Tibial nerve (tissue), 4 donors: ENCODE measurements at regions not wholly inside any gene's neighbourhood (a gene's known extent, or its start where the extent isn't known, plus 50 kb on each side); places are given as distances from the start of the nearest gene placed in this dataset.

Source experiments
- DNase-seq, 2 donors: peaks; one replicate each; pipeline ENCODE4 v3.0.0-alpha.2; 2019; ENCODE audit warnings: low spot score in 2 of 2
- H3K27ac ChIP-seq, 4 donors: fragments of 200-600 bp; sonication (generic) in 3 of 4; one replicate each; pipeline ENCODE4 v1.5.1; 2017 to 2019; ENCODE audit warnings: mild to moderate bottlenecking in 1 of 4
- H3K27me3 ChIP-seq, 2 donors: fragments of 200-600 bp; sonication (generic) in 1 of 2; one replicate each; pipeline versions ENCODE4 v1.5.1 to v1.6.0; 2017 to 2019
- H3K36me3 ChIP-seq, 3 donors: fragments of 200-600 bp; sonication (generic); one replicate each; pipeline ENCODE4 v1.5.1; 2018 to 2019
- H3K4me1 ChIP-seq, 4 donors: fragments of 200-600 bp; sonication (generic) in 3 of 4; one replicate each; pipeline ENCODE4 v1.5.1; 2017 to 2019
- H3K4me3 ChIP-seq, 4 donors: fragments of 200-600 bp; sonication (generic) in 3 of 4; one replicate each; pipeline ENCODE4 v1.5.1; 2017 to 2019; ENCODE audit warnings: mild to moderate bottlenecking in 1 of 4, moderate library complexity in 1 of 4
- H3K9me3 ChIP-seq, 4 donors: fragments of 200-600 bp; sonication (generic) in 3 of 4; one replicate each; pipeline ENCODE4 v1.5.1; 2017 to 2019
- EP300 ChIP-seq, 2 donors: sonication (generic); formaldehyde crosslinking; IDR thresholded peaks; one replicate each; pipeline ENCODE4 v1.6.1; 2017; ENCODE audit warnings: antibody characterized with exemption in 2 of 2, mild to moderate bottlenecking in 1 of 2
- POLR2A ChIP-seq, 2 donors: fragments of 450-650 bp; IDR thresholded peaks; one replicate each; pipeline ENCODE4 v1.6.1; 2017; ENCODE audit warnings: antibody characterized with exemption in 2 of 2, mild to moderate bottlenecking in 2 of 2, moderate library complexity in 2 of 2
- WGBS, 2 donors: methylation state at CpG; one replicate each; pipeline ENCODE4 v1.1.5; 2018; 5-methylcytosine and 5-hydroxymethylcytosine counted together
- TF ChIP-seq, protein P1 (sequence below), 5 experiments: fragments of 200-600 bp in 3 of 5; fragments of 450-650 bp in 2 of 5; sonication (generic) in 3 of 5; IDR thresholded peaks; one replicate each; pipeline ENCODE4 v1.5.1; 2016 to 2019; ENCODE audit warnings: antibody characterized with exemption in 5 of 5, mild to moderate bottlenecking in 3 of 5, moderate library complexity in 2 of 5

GRCh38 chr11:11009179-11009578 is 151.3 kb upstream of the ZBED5 start:
- TF ChIP-seq, protein P1, sequence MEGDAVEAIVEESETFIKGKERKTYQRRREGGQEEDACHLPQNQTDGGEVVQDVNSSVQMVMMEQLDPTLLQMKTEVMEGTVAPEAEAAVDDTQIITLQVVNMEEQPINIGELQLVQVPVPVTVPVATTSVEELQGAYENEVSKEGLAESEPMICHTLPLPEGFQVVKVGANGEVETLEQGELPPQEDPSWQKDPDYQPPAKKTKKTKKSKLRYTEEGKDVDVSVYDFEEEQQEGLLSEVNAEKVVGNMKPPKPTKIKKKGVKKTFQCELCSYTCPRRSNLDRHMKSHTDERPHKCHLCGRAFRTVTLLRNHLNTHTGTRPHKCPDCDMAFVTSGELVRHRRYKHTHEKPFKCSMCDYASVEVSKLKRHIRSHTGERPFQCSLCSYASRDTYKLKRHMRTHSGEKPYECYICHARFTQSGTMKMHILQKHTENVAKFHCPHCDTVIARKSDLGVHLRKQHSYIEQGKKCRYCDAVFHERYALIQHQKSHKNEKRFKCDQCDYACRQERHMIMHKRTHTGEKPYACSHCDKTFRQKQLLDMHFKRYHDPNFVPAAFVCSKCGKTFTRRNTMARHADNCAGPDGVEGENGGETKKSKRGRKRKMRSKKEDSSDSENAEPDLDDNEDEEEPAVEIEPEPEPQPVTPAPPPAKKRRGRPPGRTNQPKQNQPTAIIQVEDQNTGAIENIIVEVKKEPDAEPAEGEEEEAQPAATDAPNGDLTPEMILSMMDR (IDR thresholded peaks at IDR 0.05): no peak
- TF ChIP-seq POLR2A (IDR thresholded peaks at IDR 0.05) (no peak), EP300 (IDR thresholded peaks at IDR 0.05) (no peak)
- Histone ChIP-seq H3K4me3 (no peak overlapping the region), H3K27ac (no peak overlapping the region), H3K4me1 (peaks cover 0 to 9% (median 0%) of the 10 kb centered on the region in 4 donors), H3K27me3 (peaks cover 0 to 7% of the 10 kb centered on the region in 2 donors), H3K9me3 (peaks cover 0 to 11% (median 0%) of the 10 kb centered on the region in 4 donors), H3K36me3 (no peaks in the 10 kb centered on the region)
- 62 to 63% methylated on average over 4 of the region's 4 CpGs for WGBS, 2 donors
- DNase-seq: no peak

DNA sequence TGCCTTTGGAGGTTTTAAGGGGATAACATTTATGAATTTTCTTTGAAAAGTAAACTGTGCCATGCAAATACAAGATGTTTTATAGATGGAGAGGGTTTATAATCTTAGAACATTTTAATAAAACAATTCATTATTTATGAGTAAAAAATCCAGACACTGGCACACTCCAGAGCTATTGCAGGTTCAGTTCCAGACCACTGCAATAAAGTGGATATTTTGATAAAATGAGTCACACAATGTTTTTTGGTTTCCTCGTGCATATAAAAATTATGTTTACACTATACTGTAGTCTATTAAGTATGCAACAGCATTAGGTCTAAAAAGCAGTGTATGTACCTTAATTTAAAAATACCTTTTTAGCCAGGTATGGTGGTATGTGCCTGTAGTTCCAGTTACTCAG is 146.2 kb upstream of the ZBED5 start:
- DNase-seq: no peak
- Histone ChIP-seq H3K27me3 (no peaks in the 10 kb centered on the region), H3K4me3 (no peak overlapping the region), H3K27ac (no peak overlapping the region), H3K9me3 (peaks cover 0 to 11% (median 0%) of the 10 kb centered on the region in 4 donors), H3K36me3 (no peaks in the 10 kb centered on the region), H3K4me1 (no peaks in the 10 kb centered on the region)
- WGBS, 2 donors: 50 to 67% methylated on average over 1 of the region's 1 CpG
- TF ChIP-seq POLR2A (IDR thresholded peaks at IDR 0.05): no peak
- TF ChIP-seq EP300 (IDR thresholded peaks at IDR 0.05): no peak
- TF ChIP-seq, protein P1 (IDR thresholded peaks at IDR 0.05): no peak

GRCh38 chr11:11003226-11003625 is 145.4 kb upstream of the ZBED5 start:
- no peaks in the 10 kb centered on the region for H3K36me3 ChIP-seq
- no peak overlapping the region for H3K27ac ChIP-seq
- H3K4me1 ChIP-seq: no peaks in the 10 kb centered on the region
- no peak for TF ChIP-seq EP300 (IDR thresholded peaks at IDR 0.05)
- TF ChIP-seq, protein P1 (IDR thresholded peaks at IDR 0.05): no peak
- no peak for TF ChIP-seq POLR2A (IDR thresholded peaks at IDR 0.05)
- H3K9me3 ChIP-seq: peaks cover 0 to 11% (median 0%) of the 10 kb centered on the region in 4 donors
- no peak for DNase-seq
- 60 to 61% methylated on average over 3 of the region's 3 CpGs for WGBS, 2 donors
- H3K27me3 ChIP-seq: no peaks in the 10 kb centered on the region
- no peak overlapping the region for H3K4me3 ChIP-seq

- Histone ChIP-seq H3K27ac (no peak overlapping the region), H3K4me3 (no peak overlapping the region), H3K9me3 (peaks cover 0 to 6% (median 0%) of the 10 kb centered on the region in 4 donors), H3K4me1 (no peaks in the 10 kb centered on the region), H3K27me3 (peaks cover 0 to 3% of the 10 kb centered on the region in 2 donors), H3K36me3 (no peaks in the 10 kb centered on the region)
- TF ChIP-seq, protein P1 (IDR thresholded peaks at IDR 0.05): no peak
- DNase-seq: no peak
- WGBS, 2 donors: 68 to 78% methylated on average over 7 of the region's 7 CpGs
Observed at GRCh38 chr11:11000579-11001283, 142.9 kb upstream of the ZBED5 start.

DNA sequence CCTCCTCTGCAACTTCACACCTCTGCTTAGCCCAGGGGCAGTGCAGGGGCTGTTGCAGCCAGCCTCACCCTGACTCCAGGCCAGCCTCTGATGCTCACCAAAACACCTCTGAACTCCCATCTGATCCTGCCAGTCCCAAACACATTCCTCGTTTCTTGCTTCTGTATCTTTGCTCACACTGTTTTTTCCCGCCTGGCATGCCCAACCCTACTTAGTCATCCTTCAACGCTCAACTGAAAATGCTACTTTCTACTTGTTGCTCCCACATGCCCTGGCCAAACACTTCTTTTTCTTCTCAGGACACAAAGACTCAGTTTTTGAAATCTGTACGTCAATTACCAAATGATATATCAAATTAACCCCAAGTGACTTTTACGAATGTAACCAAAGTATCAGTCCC is 140.8 kb upstream of the ZBED5 start:
- Histone ChIP-seq H3K36me3 (no peaks in the 10 kb centered on the region), H3K27me3 (peaks cover 0 to 3% of the 10 kb centered on the region in 2 donors), H3K4me3 (no peak overlapping the region), H3K4me1 (no peaks in the 10 kb centered on the region), H3K27ac (no peak overlapping the region), H3K9me3 (no peaks in the 10 kb centered on the region)
- WGBS, 2 donors: 56 to 66% methylated on average over 5 of the region's 5 CpGs
- TF ChIP-seq POLR2A (IDR thresholded peaks at IDR 0.05): no peak
- TF ChIP-seq, protein P1 (IDR thresholded peaks at IDR 0.05): no peak
- TF ChIP-seq EP300 (IDR thresholded peaks at IDR 0.05): no peak
- no peak for DNase-seq
